SK-N-SH treated with all-trans-retinoic acid at 6 μM for 48 hours (cell line): ENCODE measurements at regions not wholly inside any gene's neighbourhood (a gene's known extent, or its start where the extent isn't known, plus 50 kb on each side); places are given as distances from the start of the nearest gene placed in this dataset.
A peak's percentile ranks its signal among the peaks of the same experiment; 100 is the strongest.

Source experiments
- ATAC-seq: fragments of 200-7000 bp; cut with Tn5 transposase; 3 replicates; pipeline ENCODE4 v1.9.1; 2020; ENCODE audit warnings: mild to moderate bottlenecking, moderate library complexity
- ARNTL ChIP-seq: fragments of 450-650 bp; formaldehyde crosslinking; IDR thresholded peaks from 2 replicates; pipeline ENCODE4 v1.5.0; 2020; ENCODE audit warnings: low read depth, mild to moderate bottlenecking, moderate library complexity, borderline replicate concordance
- BACH2 ChIP-seq: fragments of 250-450 bp; sonication (Bioruptor Pico); IDR thresholded peaks from 2 replicates; pipeline ENCODE4 v1.9.0; 2021; ENCODE audit warnings: mild to moderate bottlenecking, borderline replicate concordance
- CREB5 ChIP-seq: fragments of 250-450 bp; sonication (Bioruptor Pico); IDR thresholded peaks from 2 replicates; pipeline ENCODE4 v1.5.1; 2020; ENCODE audit warnings: low read depth, mild to moderate bottlenecking, moderate library complexity
- CSDC2 ChIP-seq: fragments of 250-450 bp; sonication (Bioruptor Pico); IDR thresholded peaks from 2 replicates; pipeline ENCODE4 v1.5.0; 2020; ENCODE audit warnings: mild to moderate bottlenecking, moderate library complexity
- ESRRG ChIP-seq: fragments of 250-450 bp; sonication (Bioruptor Pico); IDR thresholded peaks from 2 replicates; pipeline ENCODE4 v1.6.1; 2021; ENCODE audit warnings: mild to moderate bottlenecking
- GLIS3 ChIP-seq: fragments of 250-450 bp; sonication (Bioruptor Pico); IDR thresholded peaks from 2 replicates; pipeline ENCODE4 v1.5.0; 2020; ENCODE audit warnings: mild to moderate bottlenecking, moderate library complexity
- ISL1 ChIP-seq: fragments of 250-450 bp; sonication (Bioruptor Pico); IDR thresholded peaks from 2 replicates; pipeline ENCODE4 v2.1.2; 2022; ENCODE audit warnings: mild to moderate bottlenecking, moderate library complexity
- OSR1 ChIP-seq: fragments of 250-450 bp; sonication (Bioruptor Pico); IDR thresholded peaks from 2 replicates; pipeline ENCODE4 v1.8.0; 2022; ENCODE audit warnings: moderate library complexity, mild to moderate bottlenecking, inconsistent platforms
- PATZ1 ChIP-seq: fragments of 250-450 bp; sonication (Bioruptor Pico); IDR thresholded peaks from 2 replicates; pipeline ENCODE4 v1.8.0; 2020; ENCODE audit warnings: mild to moderate bottlenecking, moderate library complexity, borderline replicate concordance
- PPARA ChIP-seq: fragments of 250-450 bp; sonication (Bioruptor Pico); IDR thresholded peaks from 2 replicates; pipeline ENCODE4 v1.5.0; 2020; ENCODE audit warnings: mild to moderate bottlenecking, borderline replicate concordance
- RARB ChIP-seq: fragments of 250-450 bp; sonication (Bioruptor Pico); IDR thresholded peaks from 2 replicates; pipeline ENCODE4 v1.8.0; 2021; ENCODE audit warnings: mild to moderate bottlenecking, moderate library complexity
- SNAI2 ChIP-seq: fragments of 250-450 bp; sonication (Bioruptor Pico); IDR thresholded peaks from 2 replicates; pipeline ENCODE4 v1.5.0; 2020; ENCODE audit warnings: mild to moderate bottlenecking, moderate library complexity
- TCF4 ChIP-seq: fragments of 250-450 bp; sonication (Bioruptor Pico); IDR thresholded peaks from 2 replicates; pipeline ENCODE4 v1.8.0; 2021; ENCODE audit warnings: mild to moderate bottlenecking, moderate library complexity, borderline replicate concordance
- TOX ChIP-seq: fragments of 250-450 bp; sonication (Bioruptor Pico); IDR thresholded peaks from 2 replicates; pipeline ENCODE4 v1.8.0; 2021; ENCODE audit warnings: mild to moderate bottlenecking, moderate library complexity, borderline replicate concordance
- TSHZ2 ChIP-seq: fragments of 250-450 bp; sonication (Bioruptor Pico); IDR thresholded peaks from 2 replicates; pipeline ENCODE4 v1.5.0; 2020; ENCODE audit warnings: mild to moderate bottlenecking, moderate library complexity
- ZC3H10 ChIP-seq: fragments of 250-450 bp; sonication (Bioruptor Pico); IDR thresholded peaks from 2 replicates; pipeline ENCODE4 v1.5.1; 2021; ENCODE audit warnings: mild to moderate bottlenecking, moderate library complexity
- ZFP3 ChIP-seq: fragments of 250-450 bp; sonication (Bioruptor Pico); IDR thresholded peaks from 2 replicates; pipeline ENCODE4 v1.5.0; 2020; ENCODE audit warnings: mild to moderate bottlenecking, moderate library complexity
- ZNF565 ChIP-seq: fragments of 450-650 bp; formaldehyde crosslinking; conservative IDR thresholded peaks from 2 replicates; pipeline ENCODE4 v1.5.0; 2020; ENCODE audit warnings: low read depth, mild to moderate bottlenecking, moderate library complexity
- ZNF70 ChIP-seq: fragments of 450-650 bp; formaldehyde crosslinking; IDR thresholded peaks from 2 replicates; pipeline ENCODE4 v1.5.0; 2020; ENCODE audit warnings: mild to moderate bottlenecking, moderate library complexity
- ZNF8 ChIP-seq: fragments of 450-650 bp; formaldehyde crosslinking; IDR thresholded peaks from 2 replicates; pipeline ENCODE4 v1.5.0; 2020; ENCODE audit warnings: mild to moderate bottlenecking, moderate library complexity
- TF ChIP-seq, protein P1 (sequence below): fragments of 250-450 bp; sonication (Bioruptor Pico); IDR thresholded peaks from 2 replicates; pipeline ENCODE4 v1.8.0; 2021; ENCODE audit warnings: low read depth, mild to moderate bottlenecking, moderate library complexity, borderline replicate concordance

DNA sequence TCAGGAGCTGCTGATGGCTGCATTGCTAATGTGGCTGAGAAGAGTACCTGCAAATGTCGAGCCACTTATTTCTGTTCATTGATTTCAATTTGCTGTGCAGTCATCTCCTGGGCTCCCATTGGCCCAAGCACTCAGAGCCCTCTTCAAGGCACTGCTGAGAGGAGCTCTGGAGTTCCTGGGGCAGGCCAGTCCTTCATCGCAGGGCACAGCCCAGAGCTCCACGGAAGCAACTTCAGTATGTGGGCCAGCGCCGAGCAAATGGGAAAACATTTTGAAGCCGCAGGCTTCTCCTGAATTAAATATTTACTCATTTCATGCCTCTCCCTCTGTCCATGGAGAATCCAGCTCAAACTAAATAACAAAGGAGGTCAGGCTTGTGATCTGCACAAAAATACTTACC lies 383.3 kb downstream of the BCOR start:
- TF ChIP-seq BACH2 (CRISPR knock-in tag): no peak
- TF ChIP-seq ZNF565 (CRISPR knock-in tag): no peak
- TF ChIP-seq, protein P1, sequence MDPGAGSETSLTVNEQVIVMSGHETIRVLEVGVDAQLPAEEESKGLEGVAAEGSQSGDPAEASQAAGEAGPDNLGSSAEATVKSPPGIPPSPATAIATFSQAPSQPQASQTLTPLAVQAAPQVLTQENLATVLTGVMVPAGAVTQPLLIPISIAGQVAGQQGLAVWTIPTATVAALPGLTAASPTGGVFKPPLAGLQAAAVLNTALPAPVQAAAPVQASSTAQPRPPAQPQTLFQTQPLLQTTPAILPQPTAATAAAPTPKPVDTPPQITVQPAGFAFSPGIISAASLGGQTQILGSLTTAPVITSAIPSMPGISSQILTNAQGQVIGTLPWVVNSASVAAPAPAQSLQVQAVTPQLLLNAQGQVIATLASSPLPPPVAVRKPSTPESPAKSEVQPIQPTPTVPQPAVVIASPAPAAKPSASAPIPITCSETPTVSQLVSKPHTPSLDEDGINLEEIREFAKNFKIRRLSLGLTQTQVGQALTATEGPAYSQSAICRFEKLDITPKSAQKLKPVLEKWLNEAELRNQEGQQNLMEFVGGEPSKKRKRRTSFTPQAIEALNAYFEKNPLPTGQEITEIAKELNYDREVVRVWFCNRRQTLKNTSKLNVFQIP (CRISPR knock-in tag): no peak
- no peak for TF ChIP-seq ZNF8 (CRISPR knock-in tag)
- TF ChIP-seq SNAI2 (CRISPR knock-in tag): no peak
- TF ChIP-seq ISL1 (CRISPR knock-in tag): no peak

GRCh38 chrX:39716401-39716800 lies 381.4 kb downstream of the BCOR start:
- peak; percentile 22; the same call in 1 of the 3 replicates for ATAC-seq
- TF ChIP-seq PPARA (CRISPR knock-in tag) (no peak), ISL1 (CRISPR knock-in tag) (no peak), TCF4 (no peak), OSR1 (CRISPR knock-in tag) (no peak), SNAI2 (CRISPR knock-in tag) (no peak), ZNF70 (CRISPR knock-in tag) (no peak), TOX (CRISPR knock-in tag) (no peak), ZC3H10 (no peak), ZFP3 (CRISPR knock-in tag) (no peak), ZNF8 (CRISPR knock-in tag) (no peak), GLIS3 (CRISPR knock-in tag) (no peak), ARNTL (no peak), RARB (CRISPR knock-in tag) (no peak)

More for the DNA sequence above, 383.3 kb downstream of the BCOR start:
- no peak for ATAC-seq

DNA sequence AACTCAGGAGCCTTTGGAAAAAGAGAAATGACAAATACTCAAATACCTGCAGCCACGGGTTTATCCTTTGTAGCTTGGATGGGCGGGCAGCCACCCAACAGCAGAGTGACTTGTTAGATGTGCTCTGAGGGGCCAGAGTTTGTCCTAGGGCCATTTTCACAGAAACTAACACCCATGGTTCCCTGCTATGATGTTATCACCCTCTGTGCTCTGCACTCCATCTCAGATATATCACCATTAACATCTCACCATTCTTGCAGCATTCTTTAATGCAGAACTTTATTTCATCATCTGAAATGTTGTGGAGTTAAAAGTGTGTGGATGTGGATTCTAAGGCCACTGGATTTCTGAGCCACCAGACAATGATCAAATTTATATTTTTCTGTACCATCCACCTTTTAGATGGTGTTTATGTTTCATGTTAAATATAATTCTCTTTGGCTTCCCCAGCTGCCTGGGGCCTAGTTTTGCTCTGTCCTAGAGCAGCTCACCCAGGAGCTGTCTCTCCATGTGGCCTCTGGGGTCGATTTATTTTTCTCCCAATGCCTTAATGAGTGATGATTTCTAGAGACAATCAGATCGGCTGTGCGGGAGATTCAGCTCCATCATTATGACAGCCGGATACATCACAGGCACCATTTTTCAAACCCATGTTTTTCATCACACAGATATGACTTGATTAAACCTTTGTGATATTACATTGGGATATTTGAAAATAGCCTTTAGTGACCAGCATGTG lies 380.8 kb downstream of the BCOR start:
- no peak for TF ChIP-seq ARNTL
- TF ChIP-seq CREB5 (CRISPR knock-in tag): no peak
- no peak for TF ChIP-seq GLIS3 (CRISPR knock-in tag)
- no peak for TF ChIP-seq CSDC2 (CRISPR knock-in tag)
- no peak for TF ChIP-seq ZNF565 (CRISPR knock-in tag)
- TF ChIP-seq OSR1 (CRISPR knock-in tag): no peak
- no peak for TF ChIP-seq ESRRG (CRISPR knock-in tag)
- TF ChIP-seq PATZ1 (CRISPR knock-in tag): no peak
- TF ChIP-seq, protein P1 (CRISPR knock-in tag): no peak
- TF ChIP-seq ZNF8 (CRISPR knock-in tag): no peak
- no peak for TF ChIP-seq BACH2 (CRISPR knock-in tag)
- 0 out of 2 replicates have a peak, but pooled peaks have one; percentile 19 for TF ChIP-seq TCF4
- TF ChIP-seq TSHZ2 (CRISPR knock-in tag): peak; percentile 78; the same call in 1 of the 2 replicates
- no peak for TF ChIP-seq ZNF70 (CRISPR knock-in tag)
- no peak for TF ChIP-seq TOX (CRISPR knock-in tag)
- no peak for TF ChIP-seq ISL1 (CRISPR knock-in tag)
- peak; percentile 44; the same call in 1 of the 3 replicates for ATAC-seq
